ENCODE measurements at regions not wholly inside any gene's neighbourhood (a gene's known extent, or its start where the extent isn't known, plus 50 kb on each side); places are given as distances from the start of the nearest gene placed in this dataset.

DNA sequence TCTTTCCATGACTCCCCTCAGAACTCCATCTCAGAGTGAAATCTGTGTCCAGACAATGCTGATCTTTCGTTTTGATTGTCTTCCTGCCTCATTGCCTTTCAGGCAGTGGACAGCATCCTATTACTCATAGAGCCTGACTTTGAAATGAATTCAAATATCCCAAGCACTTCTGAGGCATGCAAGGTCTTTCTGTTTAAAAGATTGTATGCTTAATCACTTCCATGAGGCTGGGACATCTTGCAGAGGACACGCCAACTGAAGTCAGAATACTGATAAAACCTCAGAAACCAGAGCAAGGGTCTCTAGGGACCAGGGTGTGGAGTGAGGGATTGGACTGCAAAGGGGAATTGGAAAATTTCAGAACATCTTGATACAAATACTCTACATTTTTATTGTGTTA is 836.5 kb upstream of the ID2 start:
- ATAC-seq (no peak), FAIRE-seq (no peak), DNase-seq (ENCODE audit: extremely low read depth in 1 of 4, low spot score in 3 of 4) (no peak)
- H4K20me1 ChIP-seq (replicated peaks; ENCODE audit: control insufficient read depth, insufficient read depth, low read length): no peaks in the 10 kb centered on the region
- BruUV-seq (replicated peaks): no TSS peak
- H3K27me3 ChIP-seq (ENCODE audit: control insufficient read depth in 2 of 2, insufficient read depth in 2 of 2, low read length in 2 of 2): no peaks in the 10 kb centered on the region
- no peaks in the 10 kb centered on the region for H3K79me2 ChIP-seq (ENCODE audit: control insufficient read depth, insufficient read depth, low read length)
- POLR2A ChIA-PET: no interaction called here
- CTCF ChIA-PET (ENCODE audit: low intra/inter-chr PET ratio): no interaction called here
- H3K4me1 ChIP-seq (replicated peaks in 1 of 2; ENCODE audit: control insufficient read depth in 2 of 2, insufficient read depth in 2 of 2, low read length in 2 of 2): no peaks in the 10 kb centered on the region
- H3K4me3 ChIP-seq: no peak overlapping the region
- no peaks in the 10 kb centered on the region for H3K36me3 ChIP-seq (ENCODE audit: control insufficient read depth, insufficient read depth, low read length)
- no peak overlapping the region for H3K27ac ChIP-seq (ENCODE audit: extremely low read depth, low read depth, low read length)
- in situ Hi-C loops (cut with MboI) (no loop called here), intact Hi-C loops (cut with micrococcal nuclease) (no loop called here)
- H2AFZ ChIP-seq (ENCODE audit: low read depth, low read length): no peak overlapping the region
- 0% methylated on average over 2 of the region's 2 CpGs for WGBS (ENCODE audit: insufficient coverage, low coverage, missing lambda C conversion rate)
- no peak for TF ChIP-seq ZNF239 (CRISPR knock-in tag; IDR thresholded peaks at IDR 0.05)
- TF ChIP-seq PHTF2 (CRISPR knock-in tag; IDR thresholded peaks at IDR 0.05): no peak
- TF ChIP-seq MTF1 (CRISPR knock-in tag; IDR thresholded peaks at IDR 0.05; ENCODE audit: borderline replicate concordance): no peak
- TF ChIP-seq STAT5B (CRISPR knock-in tag; IDR thresholded peaks at IDR 0.05): no peak
- TF ChIP-seq CHD4 (IDR thresholded peaks at IDR 0.05; ENCODE audit: insufficient read depth, insufficient replicate concordance, low read depth, low read length, poor library complexity, severe bottlenecking): no peak
- TF ChIP-seq RHOXF2B (CRISPR knock-in tag; conservative IDR thresholded peaks at IDR 0.05): no peak
- TF ChIP-seq, protein P1, sequence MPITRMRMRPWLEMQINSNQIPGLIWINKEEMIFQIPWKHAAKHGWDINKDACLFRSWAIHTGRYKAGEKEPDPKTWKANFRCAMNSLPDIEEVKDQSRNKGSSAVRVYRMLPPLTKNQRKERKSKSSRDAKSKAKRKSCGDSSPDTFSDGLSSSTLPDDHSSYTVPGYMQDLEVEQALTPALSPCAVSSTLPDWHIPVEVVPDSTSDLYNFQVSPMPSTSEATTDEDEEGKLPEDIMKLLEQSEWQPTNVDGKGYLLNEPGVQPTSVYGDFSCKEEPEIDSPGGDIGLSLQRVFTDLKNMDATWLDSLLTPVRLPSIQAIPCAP (CRISPR knock-in tag; IDR thresholded peaks at IDR 0.05; ENCODE audit: borderline replicate concordance): no peak
- TF ChIP-seq, protein P2, sequence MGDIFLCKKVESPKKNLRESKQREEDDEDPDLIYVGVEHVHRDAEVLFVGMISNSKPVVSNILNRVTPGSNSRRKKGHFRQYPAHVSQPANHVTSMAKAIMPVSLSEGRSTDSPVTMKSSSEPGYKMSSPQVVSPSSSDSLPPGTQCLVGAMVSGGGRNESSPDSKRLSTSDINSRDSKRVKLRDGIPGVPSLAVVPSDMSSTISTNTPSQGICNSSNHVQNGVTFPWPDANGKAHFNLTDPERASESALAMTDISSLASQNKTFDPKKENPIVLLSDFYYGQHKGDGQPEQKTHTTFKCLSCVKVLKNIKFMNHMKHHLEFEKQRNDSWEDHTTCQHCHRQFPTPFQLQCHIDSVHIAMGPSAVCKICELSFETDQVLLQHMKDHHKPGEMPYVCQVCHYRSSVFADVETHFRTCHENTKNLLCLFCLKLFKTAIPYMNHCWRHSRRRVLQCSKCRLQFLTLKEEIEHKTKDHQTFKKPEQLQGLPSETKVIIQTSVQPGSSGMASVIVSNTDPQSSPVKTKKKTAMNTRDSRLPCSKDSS (IDR thresholded peaks at IDR 0.05; ENCODE audit: low read depth, partially characterized antibody): no peak
- TF ChIP-seq, protein P3, sequence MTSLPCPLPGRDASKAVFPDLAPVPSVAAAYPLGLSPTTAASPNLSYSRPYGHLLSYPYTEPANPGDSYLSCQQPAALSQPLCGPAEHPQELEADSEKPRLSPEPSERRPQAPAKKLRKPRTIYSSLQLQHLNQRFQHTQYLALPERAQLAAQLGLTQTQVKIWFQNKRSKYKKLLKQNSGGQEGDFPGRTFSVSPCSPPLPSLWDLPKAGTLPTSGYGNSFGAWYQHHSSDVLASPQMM (CRISPR knock-in tag; IDR thresholded peaks at IDR 0.05): no peak
- no peak for TF ChIP-seq RBFOX2 (IDR thresholded peaks at IDR 0.05; ENCODE audit: low read depth, low read length)
- TF ChIP-seq, protein P4, sequence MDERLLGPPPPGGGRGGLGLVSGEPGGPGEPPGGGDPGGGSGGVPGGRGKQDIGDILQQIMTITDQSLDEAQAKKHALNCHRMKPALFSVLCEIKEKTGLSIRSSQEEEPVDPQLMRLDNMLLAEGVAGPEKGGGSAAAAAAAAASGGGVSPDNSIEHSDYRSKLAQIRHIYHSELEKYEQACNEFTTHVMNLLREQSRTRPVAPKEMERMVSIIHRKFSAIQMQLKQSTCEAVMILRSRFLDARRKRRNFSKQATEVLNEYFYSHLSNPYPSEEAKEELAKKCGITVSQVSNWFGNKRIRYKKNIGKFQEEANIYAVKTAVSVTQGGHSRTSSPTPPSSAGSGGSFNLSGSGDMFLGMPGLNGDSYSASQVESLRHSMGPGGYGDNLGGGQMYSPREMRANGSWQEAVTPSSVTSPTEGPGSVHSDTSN (CRISPR knock-in tag; IDR thresholded peaks at IDR 0.05; ENCODE audit: low read depth): no peak
- TF ChIP-seq, protein P4 (tag; conservative IDR thresholded peaks at IDR 0.05; ENCODE audit: low read depth): no peak
- no peak overlapping the region for H3K4me2 ChIP-seq (ENCODE audit: insufficient read depth, low read length)
- H3K9me3 ChIP-seq (replicated peaks; ENCODE audit: control insufficient read depth, insufficient read depth, low read depth, low read length): no peaks in the 10 kb centered on the region
- no peaks in the 10 kb centered on the region for H3K9me1 ChIP-seq (ENCODE audit: control insufficient read depth, insufficient read depth, low read length)
- no peak overlapping the region for H3K9ac ChIP-seq (ENCODE audit: insufficient read depth in 1 of 2, low read depth in 2 of 2, low read length in 2 of 2)

Measured in K562 (cell line).